ENCODE measurements at regions not wholly inside any gene's neighbourhood (a gene's known extent, or its start where the extent isn't known, plus 50 kb on each side); places are given as distances from the start of the nearest gene placed in this dataset.

GRCh38 chr5:143515829-143516228 lies 112.3 kb upstream of the NR3C1 start:
- ATAC-seq (ENCODE audit: low FRiP score) (peak; percentile 69), DNase-seq (no peak)
- WGBS, 2 donors = 77 to 81% methylated on average over 5 of the region's 5 CpGs
- peaks cover 2 to 3% of the 10 kb centered on the region in 2 donors for H3K4me1 ChIP-seq (ENCODE audit: control insufficient read depth in 1 of 2, insufficient read depth in 2 of 2, low read length in 2 of 2)
- H3K4me3 ChIP-seq (ENCODE audit: low read length in 2 of 2) = no peak overlapping the region
- H3K36me3 ChIP-seq (ENCODE audit: control insufficient read depth in 1 of 2, insufficient read depth in 2 of 2, low read length in 1 of 2) = no peaks in the 10 kb centered on the region
- no peak overlapping the region for H3K27ac ChIP-seq (ENCODE audit: low read depth in 1 of 2, low read length in 2 of 2)
- intact Hi-C loops (cut with DNase I) = no loop called here
- H3K27me3 ChIP-seq (ENCODE audit: control insufficient read depth in 1 of 2, insufficient read depth in 2 of 2, low read length in 1 of 2) = no peaks in the 10 kb centered on the region
- no peaks in the 10 kb centered on the region for H3K9me3 ChIP-seq (ENCODE audit: control insufficient read depth, low read length)

GRCh38 chr5:143514616-143515335 lies 111.3 kb upstream of the NR3C1 start:
- intact Hi-C loops (cut with DNase I) = no loop called here
- H3K9me3 ChIP-seq (ENCODE audit: control insufficient read depth, low read length) = no peaks in the 10 kb centered on the region
- H3K4me1 ChIP-seq (ENCODE audit: control insufficient read depth in 1 of 2, insufficient read depth in 2 of 2, low read length in 2 of 2) = peaks cover 2 to 3% of the 10 kb centered on the region in 2 donors
- H3K4me3 ChIP-seq (ENCODE audit: low read length in 2 of 2) = no peak overlapping the region
- no peaks in the 10 kb centered on the region for H3K27me3 ChIP-seq (ENCODE audit: control insufficient read depth in 1 of 2, insufficient read depth in 2 of 2, low read length in 1 of 2)
- no peaks in the 10 kb centered on the region for H3K36me3 ChIP-seq (ENCODE audit: control insufficient read depth in 1 of 2, insufficient read depth in 2 of 2, low read length in 1 of 2)
- H3K27ac ChIP-seq (ENCODE audit: low read depth in 1 of 2, low read length in 2 of 2) = no peak overlapping the region
- DNase-seq = no peak
- ATAC-seq (ENCODE audit: low FRiP score) = peak; percentile 46

- ATAC-seq (ENCODE audit: low FRiP score) = no peak
- WGBS, 2 donors = 92 to 97% methylated on average over 2 of the region's 2 CpGs
- intact Hi-C loops (cut with DNase I) = no loop called here
Measured at GRCh38 chr5:143513720-143514119, 110.2 kb upstream of the NR3C1 start.

GRCh38 chr5:143511736-143512135 lies 108.2 kb upstream of the NR3C1 start:
- DNase-seq (no peak), ATAC-seq (ENCODE audit: low FRiP score) (no peak)
- Histone ChIP-seq H3K27ac (ENCODE audit: low read depth in 1 of 2, low read length in 2 of 2) (no peak overlapping the region), H3K4me3 (ENCODE audit: low read length in 2 of 2) (no peak overlapping the region), H3K27me3 (ENCODE audit: control insufficient read depth in 1 of 2, insufficient read depth in 2 of 2, low read length in 1 of 2) (no peaks in the 10 kb centered on the region), H3K9me3 (ENCODE audit: control insufficient read depth, low read length) (no peaks in the 10 kb centered on the region), H3K4me1 (ENCODE audit: control insufficient read depth in 1 of 2, insufficient read depth in 2 of 2, low read length in 2 of 2) (peaks cover 2 to 3% of the 10 kb centered on the region in 2 donors), H3K36me3 (ENCODE audit: control insufficient read depth in 1 of 2, insufficient read depth in 2 of 2, low read length in 1 of 2) (no peaks in the 10 kb centered on the region)
- intact Hi-C loops (cut with DNase I) = no loop called here

More at GRCh38 chr5:143513720-143514119, 110.2 kb upstream of the NR3C1 start:
- Histone ChIP-seq H3K4me3 (ENCODE audit: low read length in 2 of 2) (no peak overlapping the region), H3K27ac (ENCODE audit: low read depth in 1 of 2, low read length in 2 of 2) (no peak overlapping the region), H3K27me3 (ENCODE audit: control insufficient read depth in 1 of 2, insufficient read depth in 2 of 2, low read length in 1 of 2) (no peaks in the 10 kb centered on the region), H3K9me3 (ENCODE audit: control insufficient read depth, low read length) (no peaks in the 10 kb centered on the region), H3K4me1 (ENCODE audit: control insufficient read depth in 1 of 2, insufficient read depth in 2 of 2, low read length in 2 of 2) (peaks cover 2 to 3% of the 10 kb centered on the region in 2 donors), H3K36me3 (ENCODE audit: control insufficient read depth in 1 of 2, insufficient read depth in 2 of 2, low read length in 1 of 2) (no peaks in the 10 kb centered on the region)
- no peak for DNase-seq

- ATAC-seq (ENCODE audit: low FRiP score) (no peak), DNase-seq (no peak)
- H3K36me3 ChIP-seq (ENCODE audit: control insufficient read depth in 1 of 2, insufficient read depth in 2 of 2, low read length in 1 of 2) = no peaks in the 10 kb centered on the region
- intact Hi-C loops (cut with DNase I) = loop anchor here in 1 of 2 donors (10.0 kb wide), 1 partner anchor 125 kb away; no protein-coding TSS in a partner anchor
- peaks cover 0 to 2% of the 10 kb centered on the region in 2 donors for H3K4me1 ChIP-seq (ENCODE audit: control insufficient read depth in 1 of 2, insufficient read depth in 2 of 2, low read length in 2 of 2)
- 91 to 95% methylated on average over 3 of the region's 3 CpGs for WGBS, 2 donors
- no peak overlapping the region for H3K4me3 ChIP-seq (ENCODE audit: low read length in 2 of 2)
- no peak overlapping the region for H3K27ac ChIP-seq (ENCODE audit: low read depth in 1 of 2, low read length in 2 of 2)
- H3K27me3 ChIP-seq (ENCODE audit: control insufficient read depth in 1 of 2, insufficient read depth in 2 of 2, low read length in 1 of 2) = peaks cover 0 to 1% of the 10 kb centered on the region in 2 donors
- H3K9me3 ChIP-seq (ENCODE audit: control insufficient read depth, low read length) = no peaks in the 10 kb centered on the region
Measured at GRCh38 chr5:143509758-143510221, 106.3 kb upstream of the NR3C1 start.

- DNase-seq = no peak
- intact Hi-C loops (cut with DNase I) = loop anchor here in 1 of 2 donors (10.0 kb wide), 1 partner anchor 128 kb away; no protein-coding TSS in a partner anchor
- H3K36me3 ChIP-seq (ENCODE audit: control insufficient read depth in 1 of 2, insufficient read depth in 2 of 2, low read length in 1 of 2) = no peaks in the 10 kb centered on the region
- no peaks in the 10 kb centered on the region for H3K4me1 ChIP-seq (ENCODE audit: control insufficient read depth in 1 of 2, insufficient read depth in 2 of 2, low read length in 2 of 2)
- H3K9me3 ChIP-seq (ENCODE audit: control insufficient read depth, low read length) = no peaks in the 10 kb centered on the region
- H3K27me3 ChIP-seq (ENCODE audit: control insufficient read depth in 1 of 2, insufficient read depth in 2 of 2, low read length in 1 of 2) = peaks cover 0 to 1% of the 10 kb centered on the region in 2 donors
- no peak for ATAC-seq (ENCODE audit: low FRiP score)
- H3K4me3 ChIP-seq (ENCODE audit: low read length in 2 of 2) = no peak overlapping the region
- no peak overlapping the region for H3K27ac ChIP-seq (ENCODE audit: low read depth in 1 of 2, low read length in 2 of 2)
- WGBS, 2 donors = 76 to 79% methylated on average over 1 of the region's 1 CpG
Measured at GRCh38 chr5:143506836-143507552, 103.5 kb upstream of the NR3C1 start.

- Histone ChIP-seq H3K27ac (ENCODE audit: low read depth in 1 of 2, low read length in 2 of 2) (no peak overlapping the region), H3K4me3 (ENCODE audit: low read length in 2 of 2) (no peak overlapping the region), H3K9me3 (ENCODE audit: control insufficient read depth, low read length) (no peaks in the 10 kb centered on the region), H3K27me3 (ENCODE audit: control insufficient read depth in 1 of 2, insufficient read depth in 2 of 2, low read length in 1 of 2) (peaks cover 0 to 1% of the 10 kb centered on the region in 2 donors), H3K36me3 (ENCODE audit: control insufficient read depth in 1 of 2, insufficient read depth in 2 of 2, low read length in 1 of 2) (no peaks in the 10 kb centered on the region), H3K4me1 (ENCODE audit: control insufficient read depth in 1 of 2, insufficient read depth in 2 of 2, low read length in 2 of 2) (no peaks in the 10 kb centered on the region)
- no peak for ATAC-seq (ENCODE audit: low FRiP score)
- DNase-seq = no peak
- intact Hi-C loops (cut with DNase I) = loop anchor here in 1 of 2 donors (10.0 kb wide), 1 partner anchor 129 kb away; no protein-coding TSS in a partner anchor
- WGBS, 2 donors = 97 to 99% methylated on average over 1 of the region's 1 CpG
Measured at GRCh38 chr5:143505934-143506333, 102.4 kb upstream of the NR3C1 start.

- H3K27me3 ChIP-seq (ENCODE audit: control insufficient read depth in 1 of 2, insufficient read depth in 2 of 2, low read length in 1 of 2) = peaks cover 0 to 1% of the 10 kb centered on the region in 2 donors
- H3K27ac ChIP-seq (ENCODE audit: low read depth in 1 of 2, low read length in 2 of 2) = no peak overlapping the region
- no peak overlapping the region for H3K4me3 ChIP-seq (ENCODE audit: low read length in 2 of 2)
- ATAC-seq (ENCODE audit: low FRiP score) (no peak), DNase-seq (no peak)
- H3K36me3 ChIP-seq (ENCODE audit: control insufficient read depth in 1 of 2, insufficient read depth in 2 of 2, low read length in 1 of 2) = no peaks in the 10 kb centered on the region
- intact Hi-C loops (cut with DNase I) = loop anchor here in 1 of 2 donors (10.0 kb wide), 1 partner anchor 129 kb away; no protein-coding TSS in a partner anchor
- no peaks in the 10 kb centered on the region for H3K4me1 ChIP-seq (ENCODE audit: control insufficient read depth in 1 of 2, insufficient read depth in 2 of 2, low read length in 2 of 2)
- H3K9me3 ChIP-seq (ENCODE audit: control insufficient read depth, low read length) = no peaks in the 10 kb centered on the region
Measured at GRCh38 chr5:143505354-143505753, 101.9 kb upstream of the NR3C1 start.

Data from aorta (tissue), 5 donors.